Neutrophil (primary cell): ENCODE measurements at regions not wholly inside any gene's neighbourhood (a gene's known extent, or its start where the extent isn't known, plus 50 kb on each side); places are given as distances from the start of the nearest gene placed in this dataset.

Source experiments
- H3K27ac ChIP-seq: fragments of 200-600 bp; sonication (generic); 2 replicates; pipeline ENCODE4 v1.5.1; 2016; ENCODE audit warnings: mild to moderate bottlenecking, moderate library complexity
- H3K27me3 ChIP-seq: fragments of 200-600 bp; sonication (generic); 2 replicates; pipeline ENCODE4 v1.6.0; 2016; ENCODE audit warnings: mild to moderate bottlenecking
- H3K36me3 ChIP-seq: fragments of 200-600 bp; sonication (generic); 2 replicates; pipeline ENCODE4 v1.5.1; 2017
- H3K4me1 ChIP-seq, 2 experiments: fragments of 200-600 bp in 1 of 2; sonication (generic) in 1 of 2; 1 replicate in 1 of 2; 2 replicates in 1 of 2; pipeline versions ENCODE4 v1.5.1 to v1.6.1; 2013 to 2016; ENCODE audit warnings: low read depth in 1 of 2, low read length in 1 of 2, mild to moderate bottlenecking in 1 of 2, moderate library complexity in 1 of 2; ENCODE audit not compliant: control insufficient read depth in 1 of 2, insufficient read depth in 1 of 2
- H3K4me3 ChIP-seq, 2 experiments: fragments of 200-600 bp in 1 of 2; sonication (generic) in 1 of 2; 1 replicate in 1 of 2; 2 replicates in 1 of 2; pipeline ENCODE4 v1.5.1; 2013 to 2016; ENCODE audit warnings: low read depth in 1 of 2, low read length in 1 of 2, mild to moderate bottlenecking in 1 of 2, moderate library complexity in 1 of 2
- H3K9me3 ChIP-seq: fragments of 200-600 bp; sonication (generic); 2 replicates; pipeline ENCODE4 v1.5.1; 2016
- CTCF ChIP-seq: fragments of 200-600 bp; sonication (generic); IDR thresholded peaks from 2 replicates; pipeline ENCODE4 v1.5.1; 2016; ENCODE audit warnings: antibody characterized with exemption

- no peak for TF ChIP-seq CTCF
- H3K4me1 ChIP-seq, result no peaks in the 10 kb centered on the region
- no peak overlapping the region for H3K27ac ChIP-seq
- H3K27me3 ChIP-seq, result no peaks in the 10 kb centered on the region
- H3K4me3 ChIP-seq, result no peak overlapping the region
- H3K9me3 ChIP-seq, result no peaks in the 10 kb centered on the region
- no peaks in the 10 kb centered on the region for H3K36me3 ChIP-seq
These were observed 1192.6 kb downstream of the BRD1 start for GRCh38 chr22:48635031-48635430.

GRCh38 chr22:48633996-48634836 is 1193.5 kb downstream of the BRD1 start:
- Histone ChIP-seq H3K4me1 (no peaks in the 10 kb centered on the region), H3K9me3 (no peaks in the 10 kb centered on the region), H3K4me3 (no peak overlapping the region), H3K27me3 (no peaks in the 10 kb centered on the region), H3K36me3 (no peaks in the 10 kb centered on the region), H3K27ac (no peak overlapping the region)
- TF ChIP-seq CTCF, result no peak

GRCh38 chr22:48632646-48633246 is 1194.9 kb downstream of the BRD1 start:
- no peaks in the 10 kb centered on the region for H3K4me1 ChIP-seq
- H3K4me3 ChIP-seq, result no peak overlapping the region
- no peak for TF ChIP-seq CTCF
- H3K27me3 ChIP-seq, result no peaks in the 10 kb centered on the region
- H3K36me3 ChIP-seq, result no peaks in the 10 kb centered on the region
- no peak overlapping the region for H3K27ac ChIP-seq
- no peaks in the 10 kb centered on the region for H3K9me3 ChIP-seq

- no peaks in the 10 kb centered on the region for H3K4me1 ChIP-seq
- no peak for TF ChIP-seq CTCF
- no peaks in the 10 kb centered on the region for H3K36me3 ChIP-seq
- H3K27me3 ChIP-seq, result no peaks in the 10 kb centered on the region
- H3K27ac ChIP-seq, result no peak overlapping the region
- H3K9me3 ChIP-seq, result no peaks in the 10 kb centered on the region
- no peak overlapping the region for H3K4me3 ChIP-seq
These were observed 1196.3 kb downstream of the BRD1 start for GRCh38 chr22:48631288-48631863.

- Histone ChIP-seq H3K27me3 (no peaks in the 10 kb centered on the region), H3K9me3 (no peaks in the 10 kb centered on the region), H3K4me1 (no peaks in the 10 kb centered on the region), H3K4me3 (no peak overlapping the region), H3K27ac (no peak overlapping the region), H3K36me3 (no peaks in the 10 kb centered on the region)
- no peak for TF ChIP-seq CTCF
These were observed 1196.8 kb downstream of the BRD1 start for GRCh38 chr22:48630848-48631247.
